Brain microvascular endothelial cell (primary cell): ENCODE measurements at regions not wholly inside any gene's neighbourhood (a gene's known extent, or its start where the extent isn't known, plus 50 kb on each side); places are given as distances from the start of the nearest gene placed in this dataset.
A peak's percentile ranks its signal among the peaks of the same experiment; 100 is the strongest.

Experiments
- DNase-seq: peaks from one replicate; pipeline ENCODE4 v3.0.0-alpha.2; 2020
- H3K27ac ChIP-seq: fragments of 250-450 bp; sonication (Bioruptor Pico); 2 replicates; pipeline ENCODE4 v1.5.1; 2020; ENCODE audit warnings: mild to moderate bottlenecking, moderate library complexity
- H3K27me3 ChIP-seq: fragments of 250-450 bp; sonication (Bioruptor Pico); replicated peaks from 2 replicates; pipeline ENCODE4 v1.5.1; 2020; ENCODE audit warnings: mild to moderate bottlenecking
- H3K36me3 ChIP-seq: fragments of 250-450 bp; sonication (Bioruptor Pico); replicated peaks from 2 replicates; pipeline ENCODE4 v1.5.1; 2020; ENCODE audit warnings: mild to moderate bottlenecking
- H3K4me3 ChIP-seq: 2 replicates; pipeline ENCODE4 v1.5.1; 2011; ENCODE audit warnings: low read depth, mild to moderate bottlenecking, control low read depth, low read length, moderate library complexity
- in situ Hi-C: cut with HindIII; loops from 2 replicates; pipeline ENCODE4 v1.10.0; 2017; ENCODE audit warnings: low sequenced_read_pairs, low pct_ligation_motif_present
- TF ChIP-seq, protein P1 (sequence below): IDR thresholded peaks from 2 replicates; pipeline ENCODE4 v1.5.1; 2011; ENCODE audit warnings: low read depth, mild to moderate bottlenecking, moderate library complexity, low read length, control low read depth, inconsistent platforms; ENCODE audit errors: missing control alignments

GRCh38 chr6:104240865-104241264 is 618.9 kb downstream of the HACE1 start:
- no peak overlapping the region for H3K4me3 ChIP-seq
- in situ Hi-C loops = no loop called here
- no peak for DNase-seq
- TF ChIP-seq, protein P1, sequence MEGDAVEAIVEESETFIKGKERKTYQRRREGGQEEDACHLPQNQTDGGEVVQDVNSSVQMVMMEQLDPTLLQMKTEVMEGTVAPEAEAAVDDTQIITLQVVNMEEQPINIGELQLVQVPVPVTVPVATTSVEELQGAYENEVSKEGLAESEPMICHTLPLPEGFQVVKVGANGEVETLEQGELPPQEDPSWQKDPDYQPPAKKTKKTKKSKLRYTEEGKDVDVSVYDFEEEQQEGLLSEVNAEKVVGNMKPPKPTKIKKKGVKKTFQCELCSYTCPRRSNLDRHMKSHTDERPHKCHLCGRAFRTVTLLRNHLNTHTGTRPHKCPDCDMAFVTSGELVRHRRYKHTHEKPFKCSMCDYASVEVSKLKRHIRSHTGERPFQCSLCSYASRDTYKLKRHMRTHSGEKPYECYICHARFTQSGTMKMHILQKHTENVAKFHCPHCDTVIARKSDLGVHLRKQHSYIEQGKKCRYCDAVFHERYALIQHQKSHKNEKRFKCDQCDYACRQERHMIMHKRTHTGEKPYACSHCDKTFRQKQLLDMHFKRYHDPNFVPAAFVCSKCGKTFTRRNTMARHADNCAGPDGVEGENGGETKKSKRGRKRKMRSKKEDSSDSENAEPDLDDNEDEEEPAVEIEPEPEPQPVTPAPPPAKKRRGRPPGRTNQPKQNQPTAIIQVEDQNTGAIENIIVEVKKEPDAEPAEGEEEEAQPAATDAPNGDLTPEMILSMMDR = no peak
- H3K36me3 ChIP-seq = no peaks in the 10 kb centered on the region
- H3K27ac ChIP-seq = no peak overlapping the region
- no peaks in the 10 kb centered on the region for H3K27me3 ChIP-seq

DNA sequence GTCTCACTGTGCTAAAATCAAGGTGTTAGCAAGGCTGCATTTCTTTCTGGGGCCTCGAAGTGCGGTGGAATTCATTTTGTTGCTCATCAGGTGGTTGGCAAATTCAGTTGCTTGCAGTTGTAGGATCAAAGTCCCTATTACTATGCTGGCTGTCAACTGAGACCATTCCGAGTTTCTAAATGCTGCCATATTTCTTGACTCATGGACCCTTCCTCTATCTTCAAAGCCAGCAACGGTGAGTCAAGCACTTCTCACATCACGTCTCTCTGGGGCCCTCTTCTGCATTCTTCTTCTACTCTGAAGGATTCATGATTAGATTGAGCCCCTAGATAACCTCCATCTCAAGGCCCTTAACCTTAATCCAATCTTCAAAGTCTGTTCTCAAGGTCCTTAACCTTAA is 619.7 kb downstream of the HACE1 start:
- Histone ChIP-seq H3K4me3 (no peak overlapping the region), H3K27me3 (no peaks in the 10 kb centered on the region), H3K36me3 (no peaks in the 10 kb centered on the region), H3K27ac (no peak overlapping the region)
- DNase-seq = no peak
- in situ Hi-C loops = no loop called here
- TF ChIP-seq, protein P1 = no peak

DNA sequence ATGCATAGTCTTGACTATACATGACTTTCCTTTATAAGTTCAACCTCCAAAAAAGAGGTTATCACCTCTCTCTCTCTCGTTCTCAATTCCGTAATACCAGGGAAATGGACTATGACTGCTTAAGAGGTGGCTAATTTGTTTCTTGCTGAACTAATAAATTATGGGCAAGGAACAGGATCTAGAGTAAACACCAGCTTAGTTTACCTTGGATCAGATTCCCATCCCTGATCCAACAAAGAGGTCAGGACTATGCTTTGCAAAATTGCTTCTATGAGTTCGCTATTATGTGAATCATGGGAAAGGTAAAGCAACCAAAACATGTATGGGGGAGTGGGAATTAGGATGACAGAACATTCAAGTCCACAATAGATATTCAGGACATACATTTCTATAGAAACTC is 630.7 kb downstream of the HACE1 start:
- TF ChIP-seq, protein P1 = no peak
- DNase-seq = no peak
- no peaks in the 10 kb centered on the region for H3K27me3 ChIP-seq
- H3K36me3 ChIP-seq = no peaks in the 10 kb centered on the region
- in situ Hi-C loops = no loop called here
- H3K4me3 ChIP-seq = no peak overlapping the region
- H3K27ac ChIP-seq = no peak overlapping the region

DNA sequence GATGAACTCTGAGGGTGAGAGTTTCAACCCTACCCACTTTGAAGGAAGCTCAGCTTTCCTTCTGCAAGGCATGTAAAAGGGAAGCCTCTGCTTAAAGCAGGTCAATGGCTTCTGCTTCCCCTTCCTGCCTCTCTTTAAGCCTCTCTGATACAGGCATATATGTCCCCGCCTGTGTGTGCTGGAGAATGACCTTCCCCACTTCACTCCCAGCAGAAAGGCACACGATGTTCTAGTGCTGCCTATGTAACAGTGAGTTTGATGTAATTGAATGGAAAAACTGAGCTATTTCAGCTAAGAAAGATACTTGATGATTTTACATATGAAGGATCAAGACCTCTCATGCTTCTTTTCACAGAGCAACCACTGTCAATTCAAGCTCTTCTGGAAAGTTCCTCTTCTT is 632.2 kb downstream of the HACE1 start:
- no peaks in the 10 kb centered on the region for H3K27me3 ChIP-seq
- in situ Hi-C loops = no loop called here
- TF ChIP-seq, protein P1 = no peak
- H3K36me3 ChIP-seq = no peaks in the 10 kb centered on the region
- no peak overlapping the region for H3K4me3 ChIP-seq
- no peak overlapping the region for H3K27ac ChIP-seq
- DNase-seq = no peak

GRCh38 chr6:104226790-104227446 is 632.8 kb downstream of the HACE1 start:
- no peak overlapping the region for H3K4me3 ChIP-seq
- no peaks in the 10 kb centered on the region for H3K36me3 ChIP-seq
- no peak for DNase-seq
- in situ Hi-C loops = no loop called here
- no peak overlapping the region for H3K27ac ChIP-seq
- TF ChIP-seq, protein P1 = no peak
- H3K27me3 ChIP-seq = no peaks in the 10 kb centered on the region

DNA sequence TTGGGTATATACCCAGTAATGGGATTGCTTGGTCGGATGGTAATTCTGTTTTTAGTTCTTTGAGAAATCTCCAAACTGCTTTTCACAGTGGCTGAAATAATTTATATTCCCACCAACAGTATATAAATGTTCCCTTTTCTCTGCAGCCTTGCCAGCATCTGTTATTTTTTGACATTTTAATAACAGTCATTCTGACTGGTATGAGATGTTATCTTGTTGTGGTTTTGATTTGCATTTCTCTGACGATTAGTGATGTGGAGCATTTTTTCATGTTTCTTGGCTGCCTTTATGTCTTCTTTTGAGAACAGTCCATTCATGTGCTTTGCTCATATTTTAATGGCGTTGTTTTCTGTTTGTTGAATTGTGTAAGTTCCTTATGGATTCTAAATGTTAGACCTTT is 641.6 kb downstream of the HACE1 start:
- DNase-seq = peak; percentile 26
- no peaks in the 10 kb centered on the region for H3K27me3 ChIP-seq
- in situ Hi-C loops = no loop called here
- TF ChIP-seq, protein P1 = no peak
- no peaks in the 10 kb centered on the region for H3K36me3 ChIP-seq
- H3K27ac ChIP-seq = no peak overlapping the region
- H3K4me3 ChIP-seq = no peak overlapping the region
